Kidney (tissue), 13 donors: ENCODE measurements at regions not wholly inside any gene's neighbourhood (a gene's known extent, or its start where the extent isn't known, plus 50 kb on each side); places are given as distances from the start of the nearest gene placed in this dataset.
A peak's percentile ranks its signal among the peaks of the same experiment; 100 is the strongest.

ENCODE experiments used
- DNase-seq, 5 donors: peaks; one replicate each; pipeline ENCODE4 v3.0.0-alpha.2; 2013 to 2020
- FAIRE-seq: peaks from 2 replicates; lab custom pipeline; 2012; peaks lifted over from hg19 to GRCh38; lab: Jason Lieb, UNC
- H3K27ac ChIP-seq, 2 donors: one replicate each; pipeline ENCODE4 v1.7.0; 2013; ENCODE audit warnings: low read depth in 2 of 2, low read length in 2 of 2, inconsistent platforms in 1 of 2
- H3K27me3 ChIP-seq: one replicate; pipeline ENCODE4 v1.7.1; 2013; ENCODE audit warnings: low read length, inconsistent platforms; ENCODE audit not compliant: control insufficient read depth, insufficient read depth
- H3K36me3 ChIP-seq, 3 donors: one replicate each; pipeline versions ENCODE4 v1.7.0 to v1.7.1; 2013; ENCODE audit warnings: low read length in 3 of 3, control low read depth in 1 of 3, inconsistent platforms in 1 of 3; ENCODE audit not compliant: insufficient read depth in 3 of 3, control insufficient read depth in 2 of 3
- H3K4me1 ChIP-seq, 3 donors: one replicate each; pipeline versions ENCODE4 v1.7.0 to v1.7.1; 2013; ENCODE audit warnings: low read length in 3 of 3, inconsistent platforms in 1 of 3, low read depth in 1 of 3; ENCODE audit not compliant: control insufficient read depth in 2 of 3, insufficient read depth in 2 of 3
- H3K4me3 ChIP-seq, 3 donors: one replicate each; pipeline versions ENCODE4 v1.7.0 to v1.8.1; 2013; ENCODE audit warnings: low read length in 3 of 3, control low read depth in 1 of 3, inconsistent platforms in 1 of 3
- H3K9ac ChIP-seq, 3 donors: one replicate each; pipeline versions ENCODE4 v1.7.0 to v1.7.1; 2013; ENCODE audit warnings: low read length in 3 of 3, control low read depth in 1 of 3, inconsistent platforms in 1 of 3
- H3K9me3 ChIP-seq, 3 donors: one replicate each; pipeline versions ENCODE4 v1.7.0 to v1.7.1; 2013; ENCODE audit warnings: low read length in 3 of 3, control low read depth in 1 of 3, inconsistent platforms in 1 of 3; ENCODE audit not compliant: control insufficient read depth in 2 of 3, insufficient read depth in 1 of 3
- CTCF ChIP-seq: IDR thresholded peaks from 3 replicates; pipeline ENCODE4 v1.5.1; 2012; ENCODE audit warnings: mild to moderate bottlenecking, moderate library complexity, borderline replicate concordance; ENCODE audit not compliant: insufficient read depth; ENCODE audit errors: extremely low read depth
- intact Hi-C: fragments of 100-400 bp; cut with DNase I; formaldehyde crosslinking; loops from one replicate; pipeline ENCODE4 v1.11.1; 2022
- donor health status: control.
- donor health status: control.
- donor health status: control.
- donor health status: control.
- donor health status: control.
- donor health status: DM: yes; HTN: yes; CAD: no.
- donor health status: Normal renal cell carcinoma (clear cell type).

GRCh38 chr12:130110914-130111313 lies 51.4 kb upstream of the FZD10 start:
- Histone ChIP-seq H3K9me3 (no peaks in the 10 kb centered on the region), H3K4me1 (no peaks in the 10 kb centered on the region), H3K4me3 (peak overlapping the region in 1 of 3 donors; percentile 16), H3K36me3 (no peaks in the 10 kb centered on the region), H3K9ac (no peak overlapping the region), H3K27ac (no peak overlapping the region), H3K27me3 (peaks cover 2% of the 10 kb centered on the region)
- FAIRE-seq = no peak
- peak in 3 of 5 donors; percentile 68 to 87 (median 83) for DNase-seq
- TF ChIP-seq CTCF = no peak
- intact Hi-C loops = no loop called here

GRCh38 chr12:130111965-130112496 lies 50.2 kb upstream of the FZD10 start:
- Histone ChIP-seq H3K27me3 (peaks cover 2% of the 10 kb centered on the region), H3K9me3 (no peaks in the 10 kb centered on the region), H3K36me3 (no peaks in the 10 kb centered on the region), H3K9ac (no peak overlapping the region), H3K27ac (no peak overlapping the region), H3K4me3 (no peak overlapping the region), H3K4me1 (no peaks in the 10 kb centered on the region)
- DNase-seq = peak in 1 of 5 donors; percentile 36
- intact Hi-C loops = no loop called here
- no peak for TF ChIP-seq CTCF
- FAIRE-seq = no peak
